Ramos (cell line): ENCODE measurements at regions not wholly inside any gene's neighbourhood (a gene's known extent, or its start where the extent isn't known, plus 50 kb on each side); places are given as distances from the start of the nearest gene placed in this dataset.

ENCODE experiments used
- in situ Hi-C: fragments of 300-500 bp; cut with MboI; formaldehyde crosslinking; loops from one replicate; pipeline ENCODE4 v1.14.3; 2022; ENCODE audit warnings: low sequenced_read_pairs; ENCODE audit not compliant: unreplicated experiment

- in situ Hi-C loops = no loop called here
Observed at GRCh38 chr2:65877331-65878010, 445.1 kb upstream of the SPRED2 start.

GRCh38 chr2:65876114-65876513, 443.7 kb upstream of the SPRED2 start:
- in situ Hi-C loops = no loop called here

GRCh38 chr2:65870826-65871225, 438.4 kb upstream of the SPRED2 start:
- in situ Hi-C loops = no loop called here

GRCh38 chr2:65869296-65869695, 436.9 kb upstream of the SPRED2 start:
- in situ Hi-C loops = no loop called here

GRCh38 chr2:65868177-65868576, 435.8 kb upstream of the SPRED2 start:
- in situ Hi-C loops = no loop called here

- in situ Hi-C loops = no loop called here
Observed at GRCh38 chr2:65867446-65867845, 435.0 kb upstream of the SPRED2 start.

- in situ Hi-C loops = no loop called here
Observed at GRCh38 chr2:65866148-65866547, 433.7 kb upstream of the SPRED2 start.

- in situ Hi-C loops = no loop called here
Observed at GRCh38 chr2:65864619-65865018, 432.2 kb upstream of the SPRED2 start.

GRCh38 chr2:65863713-65864112, 431.3 kb upstream of the SPRED2 start:
- in situ Hi-C loops = no loop called here

- in situ Hi-C loops = no loop called here
Observed at GRCh38 chr2:65856928-65857327, 424.5 kb upstream of the SPRED2 start.

GRCh38 chr2:65856423-65856822, 424.0 kb upstream of the SPRED2 start:
- in situ Hi-C loops = no loop called here

- in situ Hi-C loops = no loop called here
Observed at GRCh38 chr2:65850695-65851094, 418.3 kb upstream of the SPRED2 start.

- in situ Hi-C loops = no loop called here
Observed at GRCh38 chr2:65846989-65847678, 414.7 kb upstream of the SPRED2 start.

- in situ Hi-C loops = no loop called here
Observed at GRCh38 chr2:65845442-65846182, 413.2 kb upstream of the SPRED2 start.

GRCh38 chr2:65842104-65842503, 409.7 kb upstream of the SPRED2 start:
- in situ Hi-C loops = no loop called here

GRCh38 chr2:65835975-65836549, 403.7 kb upstream of the SPRED2 start:
- in situ Hi-C loops = no loop called here

GRCh38 chr2:65834771-65835475, 402.5 kb upstream of the SPRED2 start:
- in situ Hi-C loops = no loop called here

- in situ Hi-C loops = no loop called here
Observed at GRCh38 chr2:65834062-65834461, 401.7 kb upstream of the SPRED2 start.

GRCh38 chr2:65831509-65831908, 399.1 kb upstream of the SPRED2 start:
- in situ Hi-C loops = no loop called here

GRCh38 chr2:65826567-65826966, 394.2 kb upstream of the SPRED2 start:
- in situ Hi-C loops = no loop called here
